ENCODE measurements at regions not wholly inside any gene's neighbourhood (a gene's known extent, or its start where the extent isn't known, plus 50 kb on each side); places are given as distances from the start of the nearest gene placed in this dataset.
"Not testable (repeated sequence)": the region's sequence is repeated elsewhere in the genome, so short reads cannot be mapped to it uniquely, and the experiment has no call there.

GRCh38 chr6:110558575-110558974, 82.2 kb upstream of the SLC22A16 start:
- DNase-seq, result no peak

- DNase-seq, result no peak
Observed at GRCh38 chr6:110557199-110557598, 80.8 kb upstream of the SLC22A16 start.

- DNase-seq, result no peak
Observed at GRCh38 chr6:110556317-110557110, 80.1 kb upstream of the SLC22A16 start.

DNA sequence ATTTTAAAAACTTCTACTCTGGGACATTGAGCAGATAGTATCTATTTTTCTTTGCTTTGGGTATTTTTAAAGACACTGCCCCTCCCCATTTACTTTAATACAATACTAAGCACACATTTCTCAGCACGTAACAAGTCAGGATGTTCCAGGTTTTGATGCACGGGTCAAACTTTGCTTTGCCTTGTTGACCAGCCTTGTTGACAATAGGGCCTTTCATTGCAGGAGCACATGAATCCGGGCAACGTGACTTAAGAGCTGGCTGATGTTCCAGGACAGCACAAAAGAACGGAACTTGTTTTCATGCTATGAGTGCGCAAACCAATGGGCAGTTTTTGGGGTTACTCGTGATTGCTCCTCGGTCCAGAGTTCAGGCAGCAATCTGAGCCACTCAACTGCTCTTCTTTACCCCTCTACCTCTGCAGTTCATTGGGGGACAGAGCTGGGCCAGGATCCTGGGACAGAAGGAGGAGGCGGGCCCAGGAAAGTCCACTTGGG, 78.6 kb upstream of the SLC22A16 start:
- DNase-seq, result no peak

GRCh38 chr6:110554441-110554840, 78.0 kb upstream of the SLC22A16 start:
- no peak for DNase-seq

- no peak for DNase-seq
Observed at GRCh38 chr6:110552901-110553641, 76.7 kb upstream of the SLC22A16 start.

- DNase-seq, result no peak
Observed at GRCh38 chr6:110552076-110552475, 75.7 kb upstream of the SLC22A16 start.

DNA sequence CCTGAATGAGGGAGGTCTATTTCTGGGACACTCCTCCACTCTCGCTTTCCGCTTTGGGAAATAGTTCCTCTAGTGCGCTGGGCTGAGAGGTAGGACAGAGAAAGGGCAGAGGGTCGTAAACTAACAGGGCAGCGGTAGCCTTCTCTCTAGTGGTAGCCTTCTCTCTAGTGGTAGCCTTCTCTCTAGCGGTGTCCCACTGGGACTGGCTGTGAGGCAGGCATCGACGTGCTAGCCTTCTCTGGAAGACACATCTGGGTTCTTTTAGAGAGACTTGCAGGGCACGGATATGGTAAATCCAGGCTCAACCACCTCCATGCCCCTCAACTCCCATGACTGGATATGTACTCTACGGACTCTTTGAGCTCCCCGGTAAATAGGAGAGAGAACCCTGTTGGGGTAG, 74.7 kb upstream of the SLC22A16 start:
- no peak for DNase-seq

- DNase-seq, result no peak
Observed at GRCh38 chr6:110550353-110550752, 73.9 kb upstream of the SLC22A16 start.

DNA sequence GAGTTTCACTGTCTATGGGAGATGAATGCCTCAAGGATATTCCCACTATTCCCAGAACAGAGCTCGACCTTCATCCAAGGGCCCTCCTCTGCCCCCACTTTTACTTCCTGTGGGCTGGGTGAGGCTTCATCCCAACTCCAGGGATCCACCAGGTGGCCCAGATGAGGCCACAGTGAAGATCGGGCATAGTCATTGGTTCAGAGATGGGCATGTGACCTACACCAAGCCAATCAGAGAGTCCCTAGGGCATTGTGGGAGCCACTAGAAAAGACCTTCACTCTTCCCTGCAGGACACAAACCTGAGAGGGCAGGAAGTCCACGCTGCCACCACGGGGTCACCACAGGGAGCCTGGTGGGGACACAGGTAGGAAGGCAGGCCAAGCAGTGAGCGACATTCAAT, 72.9 kb upstream of the SLC22A16 start:
- no peak for DNase-seq

DNA sequence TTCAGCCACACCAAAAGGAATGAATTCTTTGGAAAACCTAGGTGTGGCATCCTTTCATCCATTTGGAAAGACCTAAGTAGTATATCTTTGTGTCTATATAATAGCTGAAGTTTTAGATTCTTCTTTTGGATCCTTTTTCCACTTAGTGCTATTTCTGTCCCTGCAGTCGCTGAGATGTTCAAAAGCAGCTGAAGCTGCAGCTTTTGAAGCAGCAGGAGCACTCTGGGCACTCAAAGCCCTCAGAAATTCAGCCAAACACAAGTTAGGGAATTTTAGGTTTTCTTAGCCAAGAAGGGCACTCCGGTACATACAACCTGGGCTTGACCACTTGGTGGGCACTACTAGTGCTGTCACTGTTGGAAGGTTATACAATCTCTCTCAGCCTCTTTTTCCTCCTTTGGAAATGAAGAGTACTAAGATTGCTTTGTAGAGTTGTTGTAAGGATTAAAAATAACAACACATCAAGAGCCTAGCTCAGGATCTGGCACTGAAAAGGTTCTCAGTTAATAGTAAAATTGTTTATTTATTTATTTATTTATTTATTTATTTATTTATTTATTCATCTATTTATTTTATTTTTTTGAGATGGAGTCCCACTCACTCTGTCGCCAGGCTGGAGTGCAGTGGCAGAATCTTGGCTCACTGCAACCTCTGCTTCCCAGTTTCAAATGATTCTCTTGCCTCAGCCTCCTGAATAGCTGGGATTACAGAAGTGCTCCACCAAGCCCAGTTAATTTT, 71.9 kb upstream of the SLC22A16 start:
- DNase-seq, result no peak

- DNase-seq, result no peak
Observed at GRCh38 chr6:110547266-110547964, 71.0 kb upstream of the SLC22A16 start.

- no peak for DNase-seq
Observed at GRCh38 chr6:110545081-110545872, 68.9 kb upstream of the SLC22A16 start.

DNA sequence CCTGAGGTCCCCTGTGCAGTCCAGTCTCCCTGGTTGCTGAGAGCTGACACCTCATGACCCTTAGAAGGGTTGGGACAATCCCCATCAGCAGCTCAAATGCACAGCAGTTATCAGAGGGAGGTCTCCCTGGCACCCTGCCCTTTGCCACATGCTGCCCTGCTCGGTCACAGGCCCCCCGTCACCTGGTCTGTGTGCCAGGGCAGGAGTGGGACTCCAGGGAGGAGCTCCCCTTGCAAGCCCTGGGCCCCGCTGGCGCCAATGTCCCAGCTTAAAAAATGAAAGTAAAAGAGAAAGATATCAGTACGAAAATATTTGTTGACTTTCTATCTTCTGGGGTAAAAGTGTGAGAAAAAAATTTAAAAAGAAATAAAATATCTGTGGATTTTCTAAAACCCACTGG, 68.1 kb upstream of the SLC22A16 start:
- no peak for DNase-seq

DNA sequence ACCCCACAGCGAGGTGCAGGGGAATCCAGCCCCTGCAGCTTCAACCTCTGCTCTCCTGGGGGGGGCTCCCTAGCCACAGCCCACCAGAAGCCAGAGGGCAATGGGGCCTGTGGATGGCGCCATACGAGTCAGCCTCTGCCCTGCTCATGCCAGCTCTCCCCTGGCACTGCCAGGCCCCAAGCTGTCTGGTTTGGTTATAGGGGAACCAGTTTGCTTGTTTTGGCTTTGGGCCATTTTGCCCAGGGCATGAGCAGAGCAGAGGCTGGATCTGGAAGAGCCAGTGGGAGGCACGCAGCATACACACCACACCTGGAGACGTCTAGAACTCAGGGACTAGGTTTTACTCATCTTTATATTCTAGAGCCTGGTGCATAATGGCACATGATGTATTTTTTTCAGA, 66.7 kb upstream of the SLC22A16 start:
- DNase-seq, result no peak

DNA sequence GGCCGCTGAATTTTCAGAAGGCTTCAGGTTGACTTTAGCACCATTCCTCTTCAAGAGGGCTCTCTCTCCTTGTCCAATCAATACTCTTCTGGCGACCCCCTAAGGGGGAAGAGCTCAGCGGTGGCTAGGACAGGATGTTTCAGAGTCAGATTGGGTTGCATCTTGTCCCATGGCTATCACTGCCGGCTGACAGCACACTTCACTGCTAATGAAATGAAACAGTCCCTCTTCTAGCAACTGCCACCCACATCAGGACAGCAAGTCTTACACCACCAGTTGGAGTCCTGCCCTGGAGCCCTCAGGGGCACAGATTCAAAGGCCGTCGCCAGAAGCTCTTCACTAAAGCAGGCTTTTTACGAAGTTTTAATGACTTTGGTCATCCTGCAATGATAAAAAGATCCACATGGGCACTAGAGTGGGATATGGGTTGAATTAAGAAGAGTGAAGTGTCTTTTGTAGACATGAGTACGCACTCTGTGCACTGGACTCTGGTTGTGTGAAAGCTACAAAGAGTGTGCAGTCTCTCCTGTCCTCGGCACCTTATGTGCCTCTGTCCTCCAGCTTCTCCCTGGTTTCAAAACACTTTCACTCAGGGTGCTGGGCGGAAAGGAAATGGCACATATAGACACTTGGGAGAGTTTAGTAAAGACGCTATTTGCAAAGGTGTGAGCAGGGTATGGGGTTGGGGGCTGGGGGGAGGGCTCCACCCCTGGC, 66.1 kb upstream of the SLC22A16 start:
- no peak for DNase-seq

GRCh38 chr6:110541701-110542309, 65.4 kb upstream of the SLC22A16 start:
- DNase-seq, result no peak

- not testable (repeated sequence) for DNase-seq
Observed at GRCh38 chr6:110539277-110540019, 63.0 kb upstream of the SLC22A16 start.

DNA sequence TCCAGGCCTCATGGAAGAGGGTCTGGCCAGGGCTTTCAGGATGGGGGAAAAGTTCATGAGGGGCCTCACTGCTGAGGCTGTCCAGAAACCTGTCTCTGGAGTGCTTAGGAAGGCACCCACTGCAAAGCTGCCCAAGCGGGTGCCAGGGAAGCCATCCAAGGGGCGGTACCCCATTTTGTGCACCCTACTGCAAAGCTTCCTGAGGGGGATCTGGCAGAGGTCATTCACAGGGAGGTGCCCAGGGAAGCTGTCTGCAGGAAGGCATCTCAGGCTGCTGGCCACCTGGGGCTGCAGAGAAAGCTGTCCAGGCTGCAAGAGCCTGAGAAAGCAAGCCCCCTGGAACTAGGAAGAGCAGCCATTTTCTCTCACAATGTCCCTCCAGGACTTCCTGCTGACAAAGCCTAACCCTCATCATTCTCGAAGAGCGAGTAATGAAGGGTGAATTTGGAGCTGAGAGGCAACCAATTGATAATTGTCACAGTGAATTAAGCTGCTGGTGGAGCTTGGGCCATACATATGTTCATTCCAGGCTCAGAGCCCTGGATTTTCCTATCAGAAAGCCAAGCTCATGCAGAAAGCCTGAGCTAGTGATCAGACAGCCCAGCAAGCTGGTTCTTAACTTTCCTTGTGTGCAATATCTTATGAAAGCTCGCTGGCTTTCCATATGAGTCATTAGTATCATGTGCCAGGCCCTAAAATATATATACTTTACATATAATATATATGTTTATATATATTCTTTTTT, 62.2 kb upstream of the SLC22A16 start:
- DNase-seq, result peak in 1 of 3 donors; percentile 37

All from suppressor macrophage treated with lipopolysaccharide for 1 hour (primary cell).